HepG2 (cell line): ENCODE measurements at regions not wholly inside any gene's neighbourhood (a gene's known extent, or its start where the extent isn't known, plus 50 kb on each side); places are given as distances from the start of the nearest gene placed in this dataset.
A peak's percentile ranks its signal among the peaks of the same experiment; 100 is the strongest.

Experiments
- ARID5B ChIP-seq: IDR thresholded peaks from 2 replicates; pipeline ENCODE4 v1.4.0; 2020; ENCODE audit warnings: mild to moderate bottlenecking, missing genetic modification reagents
- ELK4 ChIP-seq: sonication (generic); formaldehyde crosslinking; IDR thresholded peaks from 2 replicates; pipeline ENCODE4 v1.9.0; 2021; ENCODE audit warnings: missing genetic modification reagents, borderline replicate concordance
- FOXO4 ChIP-seq: sonication (generic); formaldehyde crosslinking; conservative IDR thresholded peaks from 2 replicates; pipeline ENCODE4 v1.8.1; 2023; ENCODE audit warnings: missing genetic modification reagents
- GMEB1 ChIP-seq: sonication (generic); formaldehyde crosslinking; IDR thresholded peaks from 2 replicates; pipeline ENCODE4 v1.5.1; 2020; ENCODE audit warnings: missing genetic modification reagents, mild to moderate bottlenecking, borderline replicate concordance
- HDAC1 ChIP-seq: sonication (generic); formaldehyde crosslinking; IDR thresholded peaks from 2 replicates; pipeline ENCODE4 v1.5.1; 2020; ENCODE audit warnings: mild to moderate bottlenecking, missing genetic modification reagents
- HINFP ChIP-seq: sonication (generic); formaldehyde crosslinking; IDR thresholded peaks from 2 replicates; pipeline ENCODE4 v1.4.0; 2020; ENCODE audit warnings: low read depth, mild to moderate bottlenecking, missing genetic modification reagents
- KDM6A ChIP-seq: IDR thresholded peaks from 2 replicates; pipeline ENCODE4 v1.6.1; 2016; ENCODE audit warnings: low read depth
- MLLT10 ChIP-seq: sonication (generic); formaldehyde crosslinking; IDR thresholded peaks from 2 replicates; pipeline ENCODE4 v1.4.0; 2020; ENCODE audit warnings: missing genetic modification reagents
- MTA3 ChIP-seq: sonication (generic); formaldehyde crosslinking; IDR thresholded peaks from 2 replicates; pipeline ENCODE4 v1.4.0; 2020; ENCODE audit warnings: missing genetic modification reagents
- ONECUT2 ChIP-seq: sonication (generic); formaldehyde crosslinking; IDR thresholded peaks from 2 replicates; pipeline ENCODE4 v1.4.0; 2020; ENCODE audit warnings: missing genetic modification reagents
- POLR2A ChIP-seq, 2 experiments: IDR thresholded peaks; 2 replicates each; pipeline ENCODE4 v1.6.1; 2011; ENCODE audit warnings: low read depth in 2 of 2, low read length in 2 of 2, mild to moderate bottlenecking in 1 of 2, moderate library complexity in 1 of 2; ENCODE audit not compliant: insufficient read depth in 1 of 2
- SAP130 ChIP-seq: IDR thresholded peaks from 2 replicates; pipeline ENCODE4 v1.6.1; 2016; ENCODE audit warnings: low read depth
- SIX1 ChIP-seq: sonication (generic); formaldehyde crosslinking; IDR thresholded peaks from 2 replicates; pipeline ENCODE4 v1.4.0; 2020; ENCODE audit warnings: missing genetic modification reagents, borderline replicate concordance
- SRF ChIP-seq: IDR thresholded peaks from 2 replicates; pipeline ENCODE4 v1.6.1; 2011; ENCODE audit warnings: mild to moderate bottlenecking, low read depth, low read length, moderate library complexity
- SSRP1 ChIP-seq: IDR thresholded peaks from 2 replicates; pipeline ENCODE4 v1.6.1; 2016; ENCODE audit warnings: control low read depth
- ZNF17 ChIP-seq: sonication (generic); formaldehyde crosslinking; IDR thresholded peaks from 2 replicates; pipeline ENCODE4 v1.5.0; 2020; ENCODE audit warnings: mild to moderate bottlenecking, missing genetic modification reagents
- ZNF333 ChIP-seq: sonication (generic); formaldehyde crosslinking; IDR thresholded peaks from 2 replicates; pipeline ENCODE4 v1.4.0; 2020; ENCODE audit warnings: mild to moderate bottlenecking, missing genetic modification reagents, borderline replicate concordance
- ZNF34 ChIP-seq: sonication (generic); formaldehyde crosslinking; IDR thresholded peaks from 2 replicates; pipeline ENCODE4 v1.4.0; 2020; ENCODE audit warnings: mild to moderate bottlenecking, missing genetic modification reagents, borderline replicate concordance
- ZNF574 ChIP-seq: sonication (generic); formaldehyde crosslinking; IDR thresholded peaks from 2 replicates; pipeline ENCODE4 v1.4.0; 2020; ENCODE audit warnings: missing genetic modification reagents

- no peak for TF ChIP-seq HINFP (CRISPR knock-in tag)
- TF ChIP-seq ZNF17: no peak
- no peak for TF ChIP-seq ELK4 (CRISPR knock-in tag)
- peak; percentile 35; the same call in 1 of the 2 replicates for TF ChIP-seq HDAC1 (CRISPR knock-in tag)
- no peak for TF ChIP-seq FOXO4 (CRISPR knock-in tag)
- no peak for TF ChIP-seq MTA3 (CRISPR knock-in tag)
- TF ChIP-seq ZNF574 (CRISPR knock-in tag): no peak
- no peak for TF ChIP-seq SAP130
- no peak for TF ChIP-seq POLR2A (IDR thresholded peaks at IDR 0.05; ENCODE audit: insufficient read depth in 1 of 2, low read depth in 2 of 2, low read length in 2 of 2)
- no peak for TF ChIP-seq ZNF34
- TF ChIP-seq GMEB1 (CRISPR knock-in tag): no peak
- TF ChIP-seq ONECUT2 (CRISPR knock-in tag): 0 out of 2 replicates have a peak, but pooled peaks have one; percentile 42
- peak; percentile 69 for TF ChIP-seq SRF
- TF ChIP-seq KDM6A (CRISPR knock-in tag): no peak
- peak; percentile 34; the same call in 1 of the 2 replicates for TF ChIP-seq ARID5B (CRISPR knock-in tag)
- TF ChIP-seq SSRP1 (CRISPR knock-in tag): no peak
- TF ChIP-seq SIX1 (CRISPR knock-in tag): peak; percentile 47; the same call in 1 of the 2 replicates
- TF ChIP-seq ZNF333 (CRISPR knock-in tag): no peak
- no peak for TF ChIP-seq MLLT10
Observed at GRCh38 chr12:46560089-46560488, 187.5 kb upstream of the SLC38A2 start (continued).
